Retinal pigment epithelial cell (primary cell): ENCODE measurements at regions not wholly inside any gene's neighbourhood (a gene's known extent, or its start where the extent isn't known, plus 50 kb on each side); places are given as distances from the start of the nearest gene placed in this dataset.

Source experiments
- DNase-seq: peaks from one replicate; pipeline ENCODE4 v3.0.0-alpha.2; 2010; ENCODE audit warnings: low read depth
- H3K4me3 ChIP-seq: 2 replicates; pipeline ENCODE4 v1.5.1; 2011; ENCODE audit warnings: mild to moderate bottlenecking, low read length, control low read depth, moderate library complexity
- CTCF ChIP-seq: conservative IDR thresholded peaks from 2 replicates; pipeline ENCODE4 v1.5.1; 2011; ENCODE audit warnings: low read depth, low read length, control low read depth, inconsistent platforms

DNA sequence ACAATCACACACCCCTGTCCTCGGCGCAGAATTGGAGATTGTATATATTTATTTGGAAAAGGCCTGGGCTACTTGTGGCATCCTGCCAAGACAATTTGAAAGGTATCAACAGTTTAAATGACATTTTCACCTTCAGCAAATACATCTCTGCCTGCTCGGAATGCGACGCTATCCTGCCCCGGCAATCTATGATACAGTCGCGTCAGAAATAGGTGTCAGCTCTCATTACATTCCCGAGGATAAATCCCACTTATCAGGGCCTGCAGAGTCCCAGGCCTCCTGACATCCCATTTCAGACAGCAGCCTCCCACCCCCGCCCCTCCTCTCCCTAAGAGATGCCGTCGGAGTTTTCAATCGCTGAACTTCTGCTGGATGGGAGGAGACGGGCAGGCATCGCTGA lies 114.7 kb downstream of the BRD1 start:
- TF ChIP-seq CTCF, result no peak
- no peak overlapping the region for H3K4me3 ChIP-seq
- DNase-seq, result no peak

DNA sequence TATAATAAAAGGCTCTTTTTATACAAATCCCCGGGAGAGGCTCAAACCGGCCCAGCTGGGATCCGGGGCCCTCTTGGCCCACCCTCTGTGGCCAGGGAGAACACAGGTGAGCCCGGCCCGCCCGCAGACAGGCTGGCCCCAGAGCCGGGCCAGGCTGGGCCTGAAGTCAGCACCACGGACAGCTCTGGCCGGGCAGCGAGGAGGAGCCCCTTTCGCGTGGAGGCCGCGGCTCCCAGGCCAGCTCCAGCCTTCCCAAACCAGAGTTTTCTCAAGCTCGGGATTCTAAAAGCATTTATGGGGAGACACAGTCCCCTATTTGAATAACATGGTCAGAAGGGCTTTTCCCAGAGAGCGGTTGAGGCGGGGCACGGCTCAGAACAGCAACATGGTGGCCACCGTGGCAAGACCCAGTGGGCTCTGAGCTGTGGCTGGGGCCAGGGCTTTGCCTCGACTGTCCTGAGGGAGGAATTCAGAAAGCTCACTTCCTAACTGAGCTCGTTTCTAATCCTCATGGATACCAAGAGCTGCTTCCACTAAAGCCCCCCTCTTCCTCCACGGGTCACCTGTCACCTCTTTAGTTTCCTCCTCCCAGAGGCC lies 115.4 kb downstream of the BRD1 start:
- no peak for DNase-seq
- no peak overlapping the region for H3K4me3 ChIP-seq
- no peak for TF ChIP-seq CTCF

DNA sequence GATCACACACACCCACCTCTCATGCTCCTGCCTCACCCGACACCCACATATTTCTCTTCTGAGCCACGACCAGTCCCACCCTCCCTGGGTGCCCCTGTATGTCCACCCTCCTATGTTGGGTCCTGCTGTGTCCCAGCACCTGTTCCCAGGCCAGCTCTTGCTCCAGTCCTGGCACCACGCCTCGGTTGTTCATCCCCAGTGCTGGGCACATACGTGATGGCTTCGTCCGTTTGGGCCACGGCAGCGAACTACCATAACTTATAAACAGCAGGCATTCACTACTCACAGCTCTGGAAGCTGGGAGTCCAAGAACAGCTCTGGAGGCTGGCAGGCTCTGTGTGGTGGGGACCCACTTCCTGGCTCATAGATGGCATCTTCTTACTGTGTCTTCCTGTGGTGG lies 116.9 kb downstream of the BRD1 start:
- H3K4me3 ChIP-seq, result no peak overlapping the region

DNA sequence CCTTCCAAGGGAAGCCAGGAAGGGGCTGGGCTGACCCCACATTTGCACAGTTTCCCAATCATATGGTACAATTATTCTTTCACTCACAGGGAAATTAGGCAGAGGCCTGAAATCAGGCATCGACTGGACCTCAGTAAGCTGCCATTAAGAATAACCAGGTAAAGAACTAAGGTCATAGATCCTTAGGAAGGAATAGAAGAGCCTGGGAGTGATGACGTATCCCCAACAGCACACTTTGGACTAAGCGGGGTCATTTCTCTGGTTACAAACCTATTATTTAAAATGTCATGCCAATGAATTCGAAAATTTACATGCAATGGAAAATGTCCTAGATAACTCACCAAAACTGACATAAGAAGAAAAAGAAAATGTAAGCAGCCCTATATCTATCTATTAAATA lies 118.2 kb downstream of the BRD1 start:
- no peak for DNase-seq
- TF ChIP-seq CTCF, result no peak
- no peak overlapping the region for H3K4me3 ChIP-seq

More for the DNA sequence above, 116.9 kb downstream of the BRD1 start:
- no peak for TF ChIP-seq CTCF
- no peak for DNase-seq

- TF ChIP-seq CTCF, result no peak
Observed at GRCh38 chr22:49705972-49706352, 121.7 kb downstream of the BRD1 start.

GRCh38 chr22:49705216-49705971 lies 122.3 kb downstream of the BRD1 start:
- TF ChIP-seq CTCF, result no peak
- no peak for DNase-seq
- H3K4me3 ChIP-seq, result no peak overlapping the region

More at GRCh38 chr22:49705972-49706352, 121.7 kb downstream of the BRD1 start:
- DNase-seq, result no peak
- H3K4me3 ChIP-seq, result no peak overlapping the region
